HEK293 (cell line): ENCODE measurements at regions not wholly inside any gene's neighbourhood (a gene's known extent, or its start where the extent isn't known, plus 50 kb on each side); places are given as distances from the start of the nearest gene placed in this dataset.
A peak's percentile ranks its signal among the peaks of the same experiment; 100 is the strongest.

Source experiments
- CTCF ChIA-PET: fragments of 350-600 bp; formaldehyde crosslinking; extraction: SDS; loops from one replicate; lab custom pipeline; 2021; ENCODE audit warnings: antibody characterized with exemption; lab: Yijun Ruan, JAX
- POLR2A ChIA-PET: fragments of 300-600 bp; formaldehyde crosslinking; extraction: SDS; loops from one replicate; lab custom pipeline; 2020; ENCODE audit warnings: antibody characterized with exemption, inconsistent platforms; lab: Yijun Ruan, JAX
- H3K27ac ChIP-seq: fragments of 200-500 bp; sonication (Bioruptor generic); 2 replicates; pipeline ENCODE4 v1.5.1; 2014; ENCODE audit warnings: low read depth, low read length, control low read depth, inconsistent platforms; ENCODE audit errors: extremely low read depth
- H3K36me3 ChIP-seq, 2 experiments: fragments of 200-500 bp in 1 of 2; sonication (Bioruptor generic) in 1 of 2; 1 replicate in 1 of 2; 2 replicates in 1 of 2; pipeline ENCODE4 v1.5.1; 2014 to 2017; ENCODE audit warnings: inconsistent platforms in 2 of 2, low read length in 2 of 2; ENCODE audit not compliant: control insufficient read depth in 2 of 2, insufficient read depth in 1 of 2
- H3K4me1 ChIP-seq: fragments of 200-500 bp; sonication (Bioruptor generic); 2 replicates; pipeline ENCODE4 v1.5.1; 2014; ENCODE audit warnings: mild to moderate bottlenecking, low read length, inconsistent platforms; ENCODE audit not compliant: control insufficient read depth, insufficient read depth
- H3K4me3 ChIP-seq: 2 replicates; pipeline ENCODE4 v1.5.1; 2011; ENCODE audit warnings: low read depth, mild to moderate bottlenecking, control low read depth, low read length, moderate library complexity
- H3K9me3 ChIP-seq: fragments of 200-500 bp; sonication (Bioruptor generic); 2 replicates; pipeline ENCODE4 v1.5.1; 2014; ENCODE audit warnings: low read depth, low read length, inconsistent platforms; ENCODE audit not compliant: control insufficient read depth, insufficient read depth
- GLIS1 ChIP-seq: fragments of 450-650 bp; formaldehyde crosslinking; IDR thresholded peaks from 2 replicates; pipeline ENCODE4 v1.5.1; 2016; ENCODE audit warnings: missing biosample characterization, missing genetic modification characterization
- IKZF3 ChIP-seq: fragments of 450-650 bp; IDR thresholded peaks from 2 replicates; pipeline ENCODE4 v1.5.0; 2018; ENCODE audit warnings: missing biosample characterization, mild to moderate bottlenecking, missing genetic modification characterization, moderate library complexity
- KLF8 ChIP-seq: fragments of 450-650 bp; formaldehyde crosslinking; IDR thresholded peaks from 2 replicates; pipeline ENCODE4 v1.5.1; 2016; ENCODE audit warnings: missing biosample characterization, missing genetic modification characterization
- OSR2 ChIP-seq: fragments of 450-650 bp; formaldehyde crosslinking; IDR thresholded peaks from 2 replicates; pipeline ENCODE4 v1.5.1; 2016; ENCODE audit warnings: missing biosample characterization, missing genetic modification characterization
- PRDM6 ChIP-seq: fragments of 450-650 bp; formaldehyde crosslinking; IDR thresholded peaks from 2 replicates; pipeline ENCODE4 v1.5.1; 2017; ENCODE audit warnings: missing biosample characterization, missing genetic modification characterization
- REPIN1 ChIP-seq: fragments of 450-650 bp; formaldehyde crosslinking; IDR thresholded peaks from 2 replicates; pipeline ENCODE4 v1.5.1; 2017; ENCODE audit warnings: missing biosample characterization, missing genetic modification characterization, low read depth
- SALL2 ChIP-seq: fragments of 450-650 bp; formaldehyde crosslinking; IDR thresholded peaks from 2 replicates; pipeline ENCODE4 v1.5.0; 2017; ENCODE audit warnings: missing biosample characterization, mild to moderate bottlenecking, missing genetic modification characterization, borderline replicate concordance
- ZBTB48 ChIP-seq: fragments of 450-650 bp; formaldehyde crosslinking; IDR thresholded peaks from 2 replicates; pipeline ENCODE4 v1.5.1; 2016; ENCODE audit warnings: missing biosample characterization, missing genetic modification characterization
- ZBTB8A ChIP-seq: fragments of 450-650 bp; formaldehyde crosslinking; IDR thresholded peaks from 2 replicates; pipeline ENCODE4 v1.5.1; 2016; ENCODE audit warnings: missing biosample characterization, missing genetic modification characterization
- ZIC2 ChIP-seq: fragments of 450-650 bp; formaldehyde crosslinking; IDR thresholded peaks from 2 replicates; pipeline ENCODE4 v1.5.1; 2016; ENCODE audit warnings: missing biosample characterization, missing genetic modification characterization
- ZNF112 ChIP-seq: fragments of 450-650 bp; formaldehyde crosslinking; IDR thresholded peaks from 2 replicates; pipeline ENCODE4 v1.5.0; 2017; ENCODE audit warnings: missing biosample characterization, missing genetic modification characterization
- ZNF121 ChIP-seq: fragments of 450-650 bp; formaldehyde crosslinking; IDR thresholded peaks from 2 replicates; pipeline ENCODE4 v1.5.1; 2016; ENCODE audit warnings: missing biosample characterization, missing genetic modification characterization
- ZNF2 ChIP-seq: fragments of 450-650 bp; formaldehyde crosslinking; IDR thresholded peaks from 2 replicates; pipeline ENCODE4 v1.5.1; 2016; ENCODE audit warnings: missing biosample characterization, missing genetic modification characterization
- ZNF221 ChIP-seq: fragments of 450-650 bp; formaldehyde crosslinking; IDR thresholded peaks from 2 replicates; pipeline ENCODE4 v1.5.1; 2017; ENCODE audit warnings: missing biosample characterization, missing genetic modification characterization, borderline replicate concordance
- ZNF350 ChIP-seq: fragments of 450-650 bp; formaldehyde crosslinking; IDR thresholded peaks from 2 replicates; pipeline ENCODE4 v1.5.0; 2017; ENCODE audit warnings: missing biosample characterization, mild to moderate bottlenecking, missing genetic modification characterization
- ZNF529 ChIP-seq: fragments of 450-650 bp; formaldehyde crosslinking; IDR thresholded peaks from 2 replicates; pipeline ENCODE4 v1.5.1; 2017; ENCODE audit warnings: missing genetic modification characterization, missing biosample characterization; ENCODE audit not compliant: insufficient replicate concordance
- ZNF610 ChIP-seq: fragments of 450-650 bp; formaldehyde crosslinking; IDR thresholded peaks from 2 replicates; pipeline ENCODE4 v1.5.1; 2016; ENCODE audit warnings: missing biosample characterization, missing genetic modification characterization, borderline replicate concordance
- ZNF629 ChIP-seq: fragments of 450-650 bp; formaldehyde crosslinking; IDR thresholded peaks from 2 replicates; pipeline ENCODE4 v1.5.1; 2017; ENCODE audit warnings: missing biosample characterization, missing genetic modification characterization
- ZNF645 ChIP-seq: fragments of 450-650 bp; formaldehyde crosslinking; IDR thresholded peaks from 2 replicates; pipeline ENCODE4; 2016; ENCODE audit warnings: missing biosample characterization, missing genetic modification characterization
- ZNF692 ChIP-seq: fragments of 450-650 bp; formaldehyde crosslinking; IDR thresholded peaks from 2 replicates; pipeline ENCODE4 v1.5.1; 2016; ENCODE audit warnings: missing biosample characterization, missing genetic modification characterization
- ZSCAN30 ChIP-seq: fragments of 450-650 bp; IDR thresholded peaks from 2 replicates; pipeline ENCODE4 v1.5.1; 2018; ENCODE audit warnings: missing biosample characterization, mild to moderate bottlenecking, missing genetic modification characterization, moderate library complexity
- TF ChIP-seq, protein P1 (sequence below): fragments of 450-650 bp; formaldehyde crosslinking; IDR thresholded peaks from 2 replicates; pipeline ENCODE4 v1.5.1; 2016; ENCODE audit warnings: missing biosample characterization, missing genetic modification characterization, borderline replicate concordance
- TF ChIP-seq, protein P2 (sequence below): fragments of 450-650 bp; formaldehyde crosslinking; IDR thresholded peaks from 2 replicates; pipeline ENCODE4 v1.5.1; 2016; ENCODE audit warnings: missing biosample characterization, missing genetic modification characterization
- TF ChIP-seq, protein P3 (sequence below): IDR thresholded peaks from 2 replicates; pipeline ENCODE4 v1.6.1; 2011; ENCODE audit warnings: mild to moderate bottlenecking, low read depth, low read length, borderline replicate concordance
- TF ChIP-seq, protein P4 (sequence below): fragments of 450-650 bp; formaldehyde crosslinking; IDR thresholded peaks from 2 replicates; pipeline ENCODE4 v1.5.1; 2016; ENCODE audit warnings: missing biosample characterization, missing genetic modification characterization

DNA sequence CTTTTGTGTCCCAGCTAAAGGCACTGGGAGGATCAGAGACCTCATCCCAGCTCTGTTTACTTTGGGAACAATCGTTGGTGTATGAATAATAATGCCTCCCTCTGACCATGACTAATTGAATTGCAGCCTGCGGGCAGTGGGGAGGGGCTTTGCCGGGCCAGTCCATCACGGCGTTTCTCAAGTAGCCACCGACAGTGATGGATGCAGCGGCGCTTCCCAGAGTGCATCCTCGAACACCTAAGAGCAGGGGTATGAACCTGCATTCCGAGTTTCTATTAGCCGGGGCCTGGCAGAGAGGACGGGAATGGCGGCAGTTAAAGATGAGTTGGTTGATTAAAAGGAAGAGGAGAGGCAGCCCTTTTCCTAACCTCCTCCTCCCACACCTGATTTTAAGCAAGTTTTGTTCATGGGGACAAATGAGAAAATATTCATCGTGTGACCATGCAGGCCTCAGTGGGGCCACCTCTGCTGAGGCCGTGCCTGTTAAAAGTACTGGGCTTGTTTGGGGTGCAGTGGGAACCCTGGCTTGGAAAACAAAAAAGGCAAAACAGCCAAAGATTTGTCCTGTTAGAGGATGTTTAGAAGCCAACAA lies 154.1 kb downstream of the FOXA2 start:
- no peak overlapping the region for H3K4me3 ChIP-seq
- POLR2A ChIA-PET: no interaction called here
- H3K27ac ChIP-seq: no peak overlapping the region
- peaks cover 15% of the 10 kb centered on the region for H3K4me1 ChIP-seq
- CTCF ChIA-PET: interaction anchor here (1.6 kb wide), 1 partner anchor 92 kb away, joined by 4 read pairs; no protein-coding TSS in a partner anchor
- no peaks in the 10 kb centered on the region for H3K9me3 ChIP-seq
- no peaks in the 10 kb centered on the region for H3K36me3 ChIP-seq
- no peak for TF ChIP-seq ZNF629 (tag by site-specific recombination)
- TF ChIP-seq OSR2: peak; percentile 54
- TF ChIP-seq ZNF221 (tag by site-specific recombination): no peak
- TF ChIP-seq, protein P1, sequence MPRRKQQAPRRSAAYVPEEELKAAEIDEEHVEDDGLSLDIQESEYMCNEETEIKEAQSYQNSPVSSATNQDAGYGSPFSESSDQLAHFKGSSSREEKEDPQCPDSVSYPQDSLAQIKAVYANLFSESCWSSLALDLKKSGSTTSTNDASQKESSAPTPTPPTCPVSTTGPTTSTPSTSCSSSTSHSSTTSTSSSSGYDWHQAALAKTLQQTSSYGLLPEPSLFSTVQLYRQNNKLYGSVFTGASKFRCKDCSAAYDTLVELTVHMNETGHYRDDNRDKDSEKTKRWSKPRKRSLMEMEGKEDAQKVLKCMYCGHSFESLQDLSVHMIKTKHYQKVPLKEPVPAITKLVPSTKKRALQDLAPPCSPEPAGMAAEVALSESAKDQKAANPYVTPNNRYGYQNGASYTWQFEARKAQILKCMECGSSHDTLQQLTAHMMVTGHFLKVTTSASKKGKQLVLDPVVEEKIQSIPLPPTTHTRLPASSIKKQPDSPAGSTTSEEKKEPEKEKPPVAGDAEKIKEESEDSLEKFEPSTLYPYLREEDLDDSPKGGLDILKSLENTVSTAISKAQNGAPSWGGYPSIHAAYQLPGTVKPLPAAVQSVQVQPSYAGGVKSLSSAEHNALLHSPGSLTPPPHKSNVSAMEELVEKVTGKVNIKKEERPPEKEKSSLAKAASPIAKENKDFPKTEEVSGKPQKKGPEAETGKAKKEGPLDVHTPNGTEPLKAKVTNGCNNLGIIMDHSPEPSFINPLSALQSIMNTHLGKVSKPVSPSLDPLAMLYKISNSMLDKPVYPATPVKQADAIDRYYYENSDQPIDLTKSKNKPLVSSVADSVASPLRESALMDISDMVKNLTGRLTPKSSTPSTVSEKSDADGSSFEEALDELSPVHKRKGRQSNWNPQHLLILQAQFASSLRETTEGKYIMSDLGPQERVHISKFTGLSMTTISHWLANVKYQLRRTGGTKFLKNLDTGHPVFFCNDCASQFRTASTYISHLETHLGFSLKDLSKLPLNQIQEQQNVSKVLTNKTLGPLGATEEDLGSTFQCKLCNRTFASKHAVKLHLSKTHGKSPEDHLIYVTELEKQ (tag by site-specific recombination): 0 out of 2 replicates have a peak, but pooled peaks have one; percentile 14
- no peak for TF ChIP-seq ZNF112 (tag by site-specific recombination)
- peak; percentile 60; the same call in 1 of the 2 replicates for TF ChIP-seq GLIS1 (tag by site-specific recombination)
- no peak for TF ChIP-seq ZNF610 (tag by site-specific recombination)
- TF ChIP-seq, protein P2, sequence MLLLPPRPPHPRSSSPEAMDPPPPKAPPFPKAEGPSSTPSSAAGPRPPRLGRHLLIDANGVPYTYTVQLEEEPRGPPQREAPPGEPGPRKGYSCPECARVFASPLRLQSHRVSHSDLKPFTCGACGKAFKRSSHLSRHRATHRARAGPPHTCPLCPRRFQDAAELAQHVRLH (tag by site-specific recombination): no peak
- TF ChIP-seq, protein P3, sequence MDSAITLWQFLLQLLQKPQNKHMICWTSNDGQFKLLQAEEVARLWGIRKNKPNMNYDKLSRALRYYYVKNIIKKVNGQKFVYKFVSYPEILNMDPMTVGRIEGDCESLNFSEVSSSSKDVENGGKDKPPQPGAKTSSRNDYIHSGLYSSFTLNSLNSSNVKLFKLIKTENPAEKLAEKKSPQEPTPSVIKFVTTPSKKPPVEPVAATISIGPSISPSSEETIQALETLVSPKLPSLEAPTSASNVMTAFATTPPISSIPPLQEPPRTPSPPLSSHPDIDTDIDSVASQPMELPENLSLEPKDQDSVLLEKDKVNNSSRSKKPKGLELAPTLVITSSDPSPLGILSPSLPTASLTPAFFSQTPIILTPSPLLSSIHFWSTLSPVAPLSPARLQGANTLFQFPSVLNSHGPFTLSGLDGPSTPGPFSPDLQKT: no peak
- TF ChIP-seq ZNF121 (tag by site-specific recombination): peak; percentile 87
- TF ChIP-seq REPIN1 (tag by site-specific recombination): no peak
- TF ChIP-seq ZBTB8A (tag by site-specific recombination): 0 out of 2 replicates have a peak, but pooled peaks have one; percentile 25
- peak; percentile 63; the same call in 1 of the 2 replicates for TF ChIP-seq PRDM6 (tag by site-specific recombination)
- TF ChIP-seq ZSCAN30: no peak
- TF ChIP-seq, protein P4, sequence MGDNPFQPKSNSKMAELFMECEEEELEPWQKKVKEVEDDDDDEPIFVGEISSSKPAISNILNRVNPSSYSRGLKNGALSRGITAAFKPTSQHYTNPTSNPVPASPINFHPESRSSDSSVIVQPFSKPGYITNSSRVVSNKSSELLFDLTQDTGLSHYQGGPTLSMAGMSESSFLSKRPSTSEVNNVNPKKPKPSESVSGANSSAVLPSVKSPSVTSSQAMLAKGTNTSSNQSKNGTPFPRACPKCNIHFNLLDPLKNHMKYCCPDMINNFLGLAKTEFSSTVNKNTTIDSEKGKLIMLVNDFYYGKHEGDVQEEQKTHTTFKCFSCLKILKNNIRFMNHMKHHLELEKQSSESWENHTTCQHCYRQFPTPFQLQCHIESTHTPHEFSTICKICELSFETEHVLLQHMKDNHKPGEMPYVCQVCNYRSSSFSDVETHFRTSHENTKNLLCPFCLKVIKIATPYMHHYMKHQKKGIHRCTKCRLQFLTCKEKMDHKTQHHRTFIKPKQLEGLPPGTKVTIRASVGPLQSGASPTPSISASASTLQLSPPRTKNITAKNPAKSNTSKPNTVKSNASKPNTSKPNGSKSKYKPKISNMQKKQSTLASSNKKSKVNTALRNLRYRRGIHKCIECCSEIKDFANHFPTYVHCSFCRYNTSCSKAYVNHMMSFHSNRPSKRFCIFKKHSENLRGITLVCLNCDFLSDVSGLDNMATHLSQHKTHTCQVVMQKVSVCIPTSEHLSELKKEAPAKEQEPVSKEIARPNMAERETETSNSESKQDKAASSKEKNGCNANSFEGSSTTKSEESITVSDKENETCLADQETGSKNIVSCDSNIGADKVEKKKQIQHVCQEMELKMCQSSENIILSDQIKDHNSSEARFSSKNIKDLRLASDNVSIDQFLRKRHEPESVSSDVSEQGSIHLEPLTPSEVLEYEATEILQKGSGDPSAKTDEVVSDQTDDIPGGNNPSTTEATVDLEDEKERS (tag by site-specific recombination): no peak
- TF ChIP-seq SALL2: no peak
- no peak for TF ChIP-seq ZNF529 (tag by site-specific recombination)
- TF ChIP-seq ZIC2 (tag by site-specific recombination): peak; percentile 89
- no peak for TF ChIP-seq ZNF2
- peak; percentile 62; the same call in 1 of the 2 replicates for TF ChIP-seq IKZF3 (tag by site-specific recombination)
- TF ChIP-seq KLF8: no peak
- TF ChIP-seq ZNF350 (tag by site-specific recombination): no peak
- TF ChIP-seq ZBTB48 (tag by site-specific recombination): no peak
- no peak for TF ChIP-seq ZNF692
- no peak for TF ChIP-seq ZNF645
